ENCODE measurements at regions not wholly inside any gene's neighbourhood (a gene's known extent, or its start where the extent isn't known, plus 50 kb on each side); places are given as distances from the start of the nearest gene placed in this dataset.

- no peak for DNase-seq (ENCODE audit: low read depth, low spot score)
- in situ Hi-C loops (cut with HindIII; ENCODE audit: low sequenced_read_pairs): no loop called here
- TF ChIP-seq CTCF (IDR thresholded peaks at IDR 0.05; ENCODE audit: low read depth, low read length): no peak
- no peak overlapping the region for H3K4me3 ChIP-seq (ENCODE audit: low read depth, low read length)
Observed at GRCh38 chr1:218525031-218525430, 179.9 kb downstream of the TGFB2 start.

- no peak for TF ChIP-seq CTCF (IDR thresholded peaks at IDR 0.05; ENCODE audit: low read depth, low read length)
- no peak for DNase-seq (ENCODE audit: low read depth, low spot score)
- in situ Hi-C loops (cut with HindIII; ENCODE audit: low sequenced_read_pairs): no loop called here
- no peak overlapping the region for H3K4me3 ChIP-seq (ENCODE audit: low read depth, low read length)
Observed at GRCh38 chr1:218525451-218526197, 180.5 kb downstream of the TGFB2 start.

GRCh38 chr1:218526198-218526580, 181.1 kb downstream of the TGFB2 start:
- no peak for TF ChIP-seq CTCF (IDR thresholded peaks at IDR 0.05; ENCODE audit: low read depth, low read length)
- DNase-seq (ENCODE audit: low read depth, low spot score): no peak
- in situ Hi-C loops (cut with HindIII; ENCODE audit: low sequenced_read_pairs): no loop called here
- no peak overlapping the region for H3K4me3 ChIP-seq (ENCODE audit: low read depth, low read length)

GRCh38 chr1:218527737-218528136, 182.6 kb downstream of the TGFB2 start:
- in situ Hi-C loops (cut with HindIII; ENCODE audit: low sequenced_read_pairs): no loop called here
- no peak for TF ChIP-seq CTCF (IDR thresholded peaks at IDR 0.05; ENCODE audit: low read depth, low read length)
- no peak overlapping the region for H3K4me3 ChIP-seq (ENCODE audit: low read depth, low read length)
- DNase-seq (ENCODE audit: low read depth, low spot score): no peak

- no peak overlapping the region for H3K4me3 ChIP-seq (ENCODE audit: low read depth, low read length)
- in situ Hi-C loops (cut with HindIII; ENCODE audit: low sequenced_read_pairs): no loop called here
- TF ChIP-seq CTCF (IDR thresholded peaks at IDR 0.05; ENCODE audit: low read depth, low read length): no peak
- no peak for DNase-seq (ENCODE audit: low read depth, low spot score)
Observed at GRCh38 chr1:218529646-218530300, 184.6 kb downstream of the TGFB2 start.

GRCh38 chr1:218531936-218532335, 186.8 kb downstream of the TGFB2 start:
- no peak overlapping the region for H3K4me3 ChIP-seq (ENCODE audit: low read depth, low read length)
- DNase-seq (ENCODE audit: low read depth, low spot score): no peak
- in situ Hi-C loops (cut with HindIII; ENCODE audit: low sequenced_read_pairs): no loop called here
- TF ChIP-seq CTCF (IDR thresholded peaks at IDR 0.05; ENCODE audit: low read depth, low read length): no peak

All from astrocyte of the spinal cord (primary cell).